SK-N-SH treated with all-trans-retinoic acid at 6 μM for 48 hours (cell line): ENCODE measurements at regions not wholly inside any gene's neighbourhood (a gene's known extent, or its start where the extent isn't known, plus 50 kb on each side); places are given as distances from the start of the nearest gene placed in this dataset.

ENCODE experiments used
- RARB ChIP-seq: fragments of 250-450 bp; sonication (Bioruptor Pico); IDR thresholded peaks from 2 replicates; pipeline ENCODE4 v1.8.0; 2021; ENCODE audit warnings: mild to moderate bottlenecking, moderate library complexity
- TCF4 ChIP-seq: fragments of 250-450 bp; sonication (Bioruptor Pico); IDR thresholded peaks from 2 replicates; pipeline ENCODE4 v1.8.0; 2021; ENCODE audit warnings: mild to moderate bottlenecking, moderate library complexity, borderline replicate concordance
- TOX ChIP-seq: fragments of 250-450 bp; sonication (Bioruptor Pico); IDR thresholded peaks from 2 replicates; pipeline ENCODE4 v1.8.0; 2021; ENCODE audit warnings: mild to moderate bottlenecking, moderate library complexity, borderline replicate concordance
- ZFP30 ChIP-seq: fragments of 450-650 bp; formaldehyde crosslinking; IDR thresholded peaks from 2 replicates; pipeline ENCODE4 v1.5.0; 2022; ENCODE audit warnings: mild to moderate bottlenecking, moderate library complexity

DNA sequence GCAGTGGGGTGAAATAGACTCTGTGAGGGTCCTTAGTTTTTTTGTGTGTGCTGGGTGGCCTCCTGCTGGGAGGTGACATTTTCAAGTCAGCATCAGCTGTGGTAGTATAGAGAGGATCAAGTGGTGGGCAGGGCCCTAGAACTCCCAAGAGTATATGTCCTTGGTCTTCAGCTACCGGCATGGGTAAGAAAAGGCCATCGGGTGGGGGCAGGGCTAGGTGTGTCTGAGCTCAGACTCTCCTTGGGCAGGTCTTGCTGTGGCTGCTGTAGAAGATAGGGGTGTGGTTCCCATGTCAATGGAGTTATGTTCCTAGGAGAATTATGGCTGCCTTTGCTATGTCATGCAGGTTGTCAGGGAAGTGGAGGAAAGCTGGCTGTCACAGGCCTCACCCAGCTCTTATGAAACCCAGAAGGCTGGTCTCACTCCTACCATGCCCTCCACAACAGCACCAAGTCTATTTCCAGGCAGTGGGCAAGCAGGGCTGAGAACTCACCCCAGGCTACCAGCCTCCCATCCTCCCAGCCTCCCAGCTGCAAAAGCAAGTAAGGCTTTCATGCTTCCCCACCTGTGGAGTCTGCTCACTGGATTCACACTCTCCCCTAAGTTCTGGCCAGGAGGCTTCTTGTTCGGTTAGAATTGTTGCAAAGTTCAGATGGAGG is 130.6 kb upstream of the SOX1 start:
- no peak for TF ChIP-seq ZFP30
- no peak for TF ChIP-seq RARB (CRISPR knock-in tag)
- no peak for TF ChIP-seq TCF4 (CRISPR knock-in tag)
- no peak for TF ChIP-seq TOX (CRISPR knock-in tag)
